GM12801 (cell line): ENCODE measurements at regions not wholly inside any gene's neighbourhood (a gene's known extent, or its start where the extent isn't known, plus 50 kb on each side); places are given as distances from the start of the nearest gene placed in this dataset.

ENCODE experiments used
- TF ChIP-seq, protein P1 (sequence below): IDR thresholded peaks from one replicate; pipeline ENCODE4 v1.5.1; 2011; ENCODE audit warnings: control low read depth; ENCODE audit not compliant: insufficient read length; ENCODE audit errors: extremely low read depth

DNA sequence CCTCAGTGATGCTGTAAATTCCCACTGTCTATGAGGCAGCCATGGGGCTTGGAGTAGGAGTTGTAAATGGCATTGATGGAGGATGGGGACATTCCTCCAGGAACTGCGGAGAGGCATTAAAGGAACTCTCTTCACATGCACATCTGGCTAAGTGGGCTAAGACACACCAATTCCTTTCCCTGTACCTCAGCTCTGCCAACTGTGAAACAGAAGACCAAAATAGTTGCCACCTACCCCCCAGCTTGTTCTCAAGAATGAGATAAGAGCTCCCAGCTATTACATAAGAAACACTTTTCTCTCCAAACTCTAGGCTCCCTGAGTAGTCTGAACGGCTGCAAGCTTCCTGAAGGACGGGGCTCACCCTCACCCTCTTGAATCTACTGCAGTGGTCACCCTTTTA, 144.6 kb upstream of the SLC30A5 start:
- TF ChIP-seq, protein P1, sequence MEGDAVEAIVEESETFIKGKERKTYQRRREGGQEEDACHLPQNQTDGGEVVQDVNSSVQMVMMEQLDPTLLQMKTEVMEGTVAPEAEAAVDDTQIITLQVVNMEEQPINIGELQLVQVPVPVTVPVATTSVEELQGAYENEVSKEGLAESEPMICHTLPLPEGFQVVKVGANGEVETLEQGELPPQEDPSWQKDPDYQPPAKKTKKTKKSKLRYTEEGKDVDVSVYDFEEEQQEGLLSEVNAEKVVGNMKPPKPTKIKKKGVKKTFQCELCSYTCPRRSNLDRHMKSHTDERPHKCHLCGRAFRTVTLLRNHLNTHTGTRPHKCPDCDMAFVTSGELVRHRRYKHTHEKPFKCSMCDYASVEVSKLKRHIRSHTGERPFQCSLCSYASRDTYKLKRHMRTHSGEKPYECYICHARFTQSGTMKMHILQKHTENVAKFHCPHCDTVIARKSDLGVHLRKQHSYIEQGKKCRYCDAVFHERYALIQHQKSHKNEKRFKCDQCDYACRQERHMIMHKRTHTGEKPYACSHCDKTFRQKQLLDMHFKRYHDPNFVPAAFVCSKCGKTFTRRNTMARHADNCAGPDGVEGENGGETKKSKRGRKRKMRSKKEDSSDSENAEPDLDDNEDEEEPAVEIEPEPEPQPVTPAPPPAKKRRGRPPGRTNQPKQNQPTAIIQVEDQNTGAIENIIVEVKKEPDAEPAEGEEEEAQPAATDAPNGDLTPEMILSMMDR = no peak

DNA sequence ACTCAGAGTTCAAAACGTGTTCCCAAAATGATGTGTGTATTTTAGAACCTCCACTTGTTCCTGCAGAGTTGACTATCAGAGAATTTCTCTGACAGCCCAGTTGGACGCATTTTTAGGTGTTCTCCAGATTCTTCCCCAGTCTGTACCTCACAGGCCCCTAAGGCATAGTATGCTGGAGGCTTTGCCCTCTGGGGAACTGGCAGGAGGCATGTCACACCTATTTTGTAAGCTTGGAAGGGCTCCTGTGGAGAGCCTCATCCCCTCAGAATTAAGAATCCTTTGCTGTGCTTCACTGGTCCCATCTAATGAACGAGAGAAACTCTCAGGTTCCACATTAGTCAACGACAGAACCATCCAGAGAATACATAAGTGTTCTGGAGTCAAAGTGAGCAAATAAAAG, 144.1 kb upstream of the SLC30A5 start:
- TF ChIP-seq, protein P1 = no peak

DNA sequence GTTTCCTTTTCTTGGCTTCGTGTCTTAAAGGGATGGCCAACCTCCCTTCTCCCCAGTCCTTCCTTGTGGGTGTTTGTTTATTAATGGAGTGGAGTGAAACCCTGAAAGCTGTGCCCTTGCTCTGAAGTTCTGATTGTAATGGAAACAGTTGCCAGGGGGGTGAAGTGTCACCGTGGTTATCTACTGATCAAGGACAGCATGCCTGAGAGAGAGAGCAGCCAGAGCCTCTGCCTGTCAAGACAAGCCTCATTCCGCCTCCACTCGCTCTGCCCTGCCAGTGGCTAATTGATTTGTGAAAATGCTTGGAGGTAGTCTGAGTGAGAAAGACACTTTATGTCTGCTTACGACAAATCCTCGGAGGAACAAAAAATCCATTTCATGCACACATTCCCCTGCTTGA, 143.7 kb upstream of the SLC30A5 start:
- TF ChIP-seq, protein P1 = no peak

DNA sequence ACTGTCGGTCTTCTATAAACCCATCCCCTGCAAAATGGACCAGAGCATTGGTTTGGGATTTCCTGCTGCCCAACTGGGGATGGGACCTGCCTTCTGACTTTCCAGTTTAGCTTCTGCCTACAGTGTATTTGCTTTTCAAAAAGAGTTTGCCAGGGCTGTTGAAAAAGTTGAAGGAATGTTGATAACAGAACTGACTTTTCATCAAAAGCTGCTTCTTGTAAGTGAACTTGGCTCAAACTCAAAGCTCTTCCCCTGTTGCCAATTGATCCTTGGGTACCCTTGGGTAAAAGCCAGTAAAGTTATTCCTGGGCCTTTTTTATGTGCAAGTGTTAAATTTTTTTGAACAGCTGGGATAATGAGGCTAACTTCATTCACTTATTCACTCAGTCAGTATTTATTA, 142.9 kb upstream of the SLC30A5 start:
- TF ChIP-seq, protein P1 = no peak

DNA sequence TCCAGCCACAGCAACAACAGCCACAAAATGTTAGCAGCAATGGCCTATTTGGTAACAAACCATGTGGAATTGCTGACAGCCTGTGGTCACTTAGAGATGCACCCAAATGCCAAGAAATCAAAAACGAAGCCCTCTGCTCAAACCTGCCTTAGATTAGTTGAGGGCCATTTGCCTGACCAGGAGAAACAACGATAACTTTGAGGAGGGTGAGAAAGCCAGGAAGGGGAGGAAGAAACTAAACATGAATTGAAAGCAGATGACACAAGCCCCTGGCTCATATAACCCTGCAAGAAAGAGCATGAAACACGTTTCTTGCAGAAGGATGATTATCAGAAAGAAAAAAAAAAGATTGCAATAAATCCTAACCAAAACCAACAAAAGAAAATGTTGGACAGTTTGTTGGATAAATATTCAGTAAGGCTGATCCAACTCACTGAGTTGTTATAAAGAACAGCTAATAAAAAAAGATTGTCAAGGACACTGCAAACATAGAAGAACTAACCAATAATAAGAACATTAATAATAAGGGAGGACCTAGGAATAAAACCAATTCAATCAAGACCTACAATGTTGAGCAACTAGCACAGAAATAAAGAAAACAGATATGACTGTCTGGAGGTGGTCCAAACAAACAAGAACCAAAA, 140.5 kb upstream of the SLC30A5 start:
- TF ChIP-seq, protein P1 = no peak

GRCh38 chr5:68953875-68954617, 139.8 kb upstream of the SLC30A5 start:
- TF ChIP-seq, protein P1 = no peak

- TF ChIP-seq, protein P1 = no peak
Measured at GRCh38 chr5:68954618-68954910, 139.2 kb upstream of the SLC30A5 start.

DNA sequence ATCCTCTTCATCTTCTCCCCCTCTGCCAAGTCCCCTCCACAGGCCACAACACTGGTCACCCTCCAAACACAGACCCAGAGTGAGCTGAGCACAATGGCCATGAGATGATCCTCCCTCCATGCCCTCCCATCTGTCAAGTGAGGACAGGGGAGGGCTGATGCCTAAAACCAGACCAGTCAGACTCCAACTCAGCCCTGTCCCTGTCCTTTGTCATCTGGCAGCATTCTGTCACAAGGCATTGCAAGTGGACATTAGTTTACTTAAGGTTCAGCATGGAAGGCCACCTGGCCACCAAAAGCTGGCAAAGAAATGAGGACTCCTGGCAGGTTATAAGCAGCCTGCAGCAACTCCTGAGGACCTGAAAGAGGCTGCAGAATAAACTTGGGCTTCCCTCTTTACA, 136.2 kb upstream of the SLC30A5 start:
- TF ChIP-seq, protein P1 = no peak
